Panc1 (cell line): ENCODE measurements at regions not wholly inside any gene's neighbourhood (a gene's known extent, or its start where the extent isn't known, plus 50 kb on each side); places are given as distances from the start of the nearest gene placed in this dataset.

ENCODE experiments used
- ATAC-seq: fragments of 200-7000 bp; cut with Tn5 transposase; 2 replicates; pipeline ENCODE4 v1.9.1; 2020; ENCODE audit warnings: mild to moderate bottlenecking, moderate library complexity
- BruUV-seq: library from RNA; stranded (reverse); fragments of 400-500 nt; replicated peaks from 2 replicates; lab custom pipeline; 2021; lab: Mats Ljungman, UMichigan
- CTCF ChIA-PET: fragments of 300-600 bp; sonication (Branson Sonifier 250); formaldehyde crosslinking; loops from one replicate; lab custom pipeline; 2022; ENCODE audit warnings: antibody characterized with exemption; lab: Charles Lee
- POLR2A ChIA-PET: fragments of 300-600 bp; sonication (Branson Sonifier 250); formaldehyde crosslinking; loops from one replicate; lab custom pipeline; 2022; ENCODE audit warnings: antibody characterized with exemption; lab: Charles Lee
- DNase-seq: peaks from one replicate; pipeline ENCODE4 v3.0.0-alpha.2; 2010; ENCODE audit warnings: low read depth, low spot score
- H3K27ac ChIP-seq: 2 replicates; pipeline ENCODE4 v1.5.1; 2011; ENCODE audit warnings: mild to moderate bottlenecking, low read length, inconsistent platforms
- H3K27me3 ChIP-seq: fragments of 200-500 bp; sonication (Bioruptor generic); 2 replicates; pipeline ENCODE4 v1.6.0; 2014; ENCODE audit warnings: low read length, inconsistent platforms; ENCODE audit not compliant: control insufficient read depth, insufficient read depth
- H3K36me3 ChIP-seq: fragments of 200-500 bp; sonication (Bioruptor generic); 2 replicates; pipeline ENCODE4 v1.5.1; 2014; ENCODE audit warnings: inconsistent platforms, mild to moderate bottlenecking, low read length, moderate library complexity; ENCODE audit not compliant: control insufficient read depth, insufficient read depth
- H3K4me1 ChIP-seq: 2 replicates; pipeline ENCODE4 v1.5.1; 2011; ENCODE audit warnings: inconsistent platforms, mild to moderate bottlenecking, low read length, moderate library complexity; ENCODE audit not compliant: control insufficient read depth, insufficient read depth
- H3K4me3 ChIP-seq, 2 experiments: 2 replicates each; pipeline ENCODE4 v1.5.1; 2011 to 2012; ENCODE audit warnings: low read depth in 2 of 2, low read length in 2 of 2, mild to moderate bottlenecking in 2 of 2, inconsistent platforms in 1 of 2, moderate library complexity in 1 of 2
- H3K9me3 ChIP-seq: fragments of 200-500 bp; sonication (Bioruptor generic); 2 replicates; pipeline ENCODE4 v1.5.1; 2014; ENCODE audit warnings: low read depth, mild to moderate bottlenecking, inconsistent platforms, low read length, moderate library complexity; ENCODE audit not compliant: control insufficient read depth, insufficient read depth
- POLR2AphosphoS5 ChIP-seq: IDR thresholded peaks from 2 replicates; pipeline ENCODE4 v1.6.1; 2012; ENCODE audit warnings: mild to moderate bottlenecking, low read depth, low read length, moderate library complexity
- SIN3A ChIP-seq: IDR thresholded peaks from 2 replicates; pipeline ENCODE4 v1.6.1; 2012; ENCODE audit warnings: low read depth, mild to moderate bottlenecking, low read length, moderate library complexity, borderline replicate concordance; ENCODE audit not compliant: insufficient read depth
- TCF7L2 ChIP-seq: IDR thresholded peaks from 2 replicates; pipeline ENCODE4 v1.6.1; 2011; ENCODE audit warnings: mild to moderate bottlenecking, low read depth, low read length, inconsistent platforms
- in situ Hi-C: cut with HindIII; loops from 2 replicates; pipeline ENCODE4 v1.10.0; 2016; ENCODE audit warnings: low sequenced_read_pairs, low pct_unique_long_range_greater_than_20kb
- intact Hi-C: fragments of 100-400 bp; cut with micrococcal nuclease; formaldehyde crosslinking; loops from one replicate; pipeline ENCODE4 v1.10.0; 2022; ENCODE audit not compliant: unreplicated experiment
- TF ChIP-seq, protein P1 (sequence below), 2 experiments: IDR thresholded peaks; 2 replicates each; pipeline ENCODE4 v1.6.1; 2011 to 2012; ENCODE audit warnings: low read depth in 2 of 2, control low read depth in 1 of 2, low read length in 1 of 2, mild to moderate bottlenecking in 1 of 2, moderate library complexity in 1 of 2; ENCODE audit not compliant: insufficient read depth in 1 of 2
- TF ChIP-seq, protein P2 (sequence below): fragments of 450-650 bp; IDR thresholded peaks from 2 replicates; pipeline ENCODE4 v1.5.1; 2017; ENCODE audit warnings: mild to moderate bottlenecking

DNA sequence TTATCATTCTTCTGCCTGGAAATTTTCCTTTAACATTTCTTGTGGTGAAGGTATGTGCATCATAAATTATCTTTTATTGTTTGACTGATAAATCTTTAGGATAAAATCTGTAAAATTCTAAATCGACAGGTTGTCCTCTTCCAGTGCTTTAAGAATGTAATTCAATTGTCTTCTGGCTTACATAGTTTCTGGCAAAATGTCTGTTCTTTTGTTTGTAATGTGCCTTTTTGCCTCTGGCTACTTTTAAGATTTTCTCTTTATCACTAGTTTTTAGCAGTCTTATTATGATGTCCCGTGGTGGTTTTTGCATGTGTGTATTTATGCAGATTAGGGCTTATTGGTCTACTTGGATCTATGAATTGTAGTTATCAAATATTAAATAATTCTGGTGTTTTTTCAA, 203.6 kb upstream of the COPS8 start:
- no peak for DNase-seq
- no peaks in the 10 kb centered on the region for H3K36me3 ChIP-seq
- TF ChIP-seq TCF7L2 (no peak), POLR2AphosphoS5 (no peak), SIN3A (no peak)
- TF ChIP-seq, protein P1, sequence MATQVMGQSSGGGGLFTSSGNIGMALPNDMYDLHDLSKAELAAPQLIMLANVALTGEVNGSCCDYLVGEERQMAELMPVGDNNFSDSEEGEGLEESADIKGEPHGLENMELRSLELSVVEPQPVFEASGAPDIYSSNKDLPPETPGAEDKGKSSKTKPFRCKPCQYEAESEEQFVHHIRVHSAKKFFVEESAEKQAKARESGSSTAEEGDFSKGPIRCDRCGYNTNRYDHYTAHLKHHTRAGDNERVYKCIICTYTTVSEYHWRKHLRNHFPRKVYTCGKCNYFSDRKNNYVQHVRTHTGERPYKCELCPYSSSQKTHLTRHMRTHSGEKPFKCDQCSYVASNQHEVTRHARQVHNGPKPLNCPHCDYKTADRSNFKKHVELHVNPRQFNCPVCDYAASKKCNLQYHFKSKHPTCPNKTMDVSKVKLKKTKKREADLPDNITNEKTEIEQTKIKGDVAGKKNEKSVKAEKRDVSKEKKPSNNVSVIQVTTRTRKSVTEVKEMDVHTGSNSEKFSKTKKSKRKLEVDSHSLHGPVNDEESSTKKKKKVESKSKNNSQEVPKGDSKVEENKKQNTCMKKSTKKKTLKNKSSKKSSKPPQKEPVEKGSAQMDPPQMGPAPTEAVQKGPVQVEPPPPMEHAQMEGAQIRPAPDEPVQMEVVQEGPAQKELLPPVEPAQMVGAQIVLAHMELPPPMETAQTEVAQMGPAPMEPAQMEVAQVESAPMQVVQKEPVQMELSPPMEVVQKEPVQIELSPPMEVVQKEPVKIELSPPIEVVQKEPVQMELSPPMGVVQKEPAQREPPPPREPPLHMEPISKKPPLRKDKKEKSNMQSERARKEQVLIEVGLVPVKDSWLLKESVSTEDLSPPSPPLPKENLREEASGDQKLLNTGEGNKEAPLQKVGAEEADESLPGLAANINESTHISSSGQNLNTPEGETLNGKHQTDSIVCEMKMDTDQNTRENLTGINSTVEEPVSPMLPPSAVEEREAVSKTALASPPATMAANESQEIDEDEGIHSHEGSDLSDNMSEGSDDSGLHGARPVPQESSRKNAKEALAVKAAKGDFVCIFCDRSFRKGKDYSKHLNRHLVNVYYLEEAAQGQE (IDR thresholded peaks at IDR 0.05; ENCODE audit: insufficient read depth in 1 of 2, low read depth in 2 of 2, low read length in 1 of 2), result no peak
- TF ChIP-seq, protein P2, sequence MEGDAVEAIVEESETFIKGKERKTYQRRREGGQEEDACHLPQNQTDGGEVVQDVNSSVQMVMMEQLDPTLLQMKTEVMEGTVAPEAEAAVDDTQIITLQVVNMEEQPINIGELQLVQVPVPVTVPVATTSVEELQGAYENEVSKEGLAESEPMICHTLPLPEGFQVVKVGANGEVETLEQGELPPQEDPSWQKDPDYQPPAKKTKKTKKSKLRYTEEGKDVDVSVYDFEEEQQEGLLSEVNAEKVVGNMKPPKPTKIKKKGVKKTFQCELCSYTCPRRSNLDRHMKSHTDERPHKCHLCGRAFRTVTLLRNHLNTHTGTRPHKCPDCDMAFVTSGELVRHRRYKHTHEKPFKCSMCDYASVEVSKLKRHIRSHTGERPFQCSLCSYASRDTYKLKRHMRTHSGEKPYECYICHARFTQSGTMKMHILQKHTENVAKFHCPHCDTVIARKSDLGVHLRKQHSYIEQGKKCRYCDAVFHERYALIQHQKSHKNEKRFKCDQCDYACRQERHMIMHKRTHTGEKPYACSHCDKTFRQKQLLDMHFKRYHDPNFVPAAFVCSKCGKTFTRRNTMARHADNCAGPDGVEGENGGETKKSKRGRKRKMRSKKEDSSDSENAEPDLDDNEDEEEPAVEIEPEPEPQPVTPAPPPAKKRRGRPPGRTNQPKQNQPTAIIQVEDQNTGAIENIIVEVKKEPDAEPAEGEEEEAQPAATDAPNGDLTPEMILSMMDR, result no peak
- H3K27ac ChIP-seq, result no peak overlapping the region
- ATAC-seq, result no peak
- H3K9me3 ChIP-seq, result peaks cover 7% of the 10 kb centered on the region; the same call in 1 of the 2 replicates
- BruUV-seq, result no TSS peak
- ChIA-PET CTCF (no interaction called here), POLR2A (no interaction called here)
- no peaks in the 10 kb centered on the region for H3K4me1 ChIP-seq
- H3K27me3 ChIP-seq, result no peaks in the 10 kb centered on the region; the same call in 1 of the 2 replicates
- no peak overlapping the region for H3K4me3 ChIP-seq
- intact Hi-C loops (no loop called here), in situ Hi-C loops (no loop called here)

DNA sequence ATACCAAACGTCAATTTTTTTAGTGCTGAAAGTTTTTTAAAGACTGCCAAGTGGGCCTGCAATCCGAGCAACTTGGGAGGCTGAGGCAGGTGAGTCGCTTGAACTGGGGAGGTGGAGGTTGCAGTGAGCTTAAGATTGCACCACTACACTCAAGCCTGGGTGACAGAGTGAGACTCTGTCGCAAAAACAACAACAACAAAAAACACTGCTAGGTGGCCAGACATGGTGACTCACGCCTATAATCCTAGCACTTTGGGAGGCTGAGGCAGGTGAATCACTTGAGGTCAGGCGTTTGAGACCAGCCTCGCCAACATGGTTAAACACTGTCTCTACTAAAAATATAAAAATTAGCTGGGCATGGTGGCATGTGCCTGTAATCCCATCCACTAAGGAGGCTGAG, 202.8 kb upstream of the COPS8 start:
- Histone ChIP-seq H3K9me3 (peaks cover 7% of the 10 kb centered on the region; the same call in 1 of the 2 replicates), H3K4me3 (no peak overlapping the region), H3K27me3 (no peaks in the 10 kb centered on the region; the same call in 1 of the 2 replicates), H3K27ac (no peak overlapping the region), H3K4me1 (no peaks in the 10 kb centered on the region), H3K36me3 (no peaks in the 10 kb centered on the region)
- intact Hi-C loops, result no loop called here
- ChIA-PET CTCF (no interaction called here), POLR2A (no interaction called here)
- DNase-seq (no peak), ATAC-seq (no peak)
- in situ Hi-C loops, result no loop called here
- no TSS peak for BruUV-seq
- no peak for TF ChIP-seq TCF7L2
- TF ChIP-seq, protein P1 (IDR thresholded peaks at IDR 0.05; ENCODE audit: insufficient read depth in 1 of 2, low read depth in 2 of 2, low read length in 1 of 2), result no peak
